HL-60 (cell line): ENCODE measurements at regions not wholly inside any gene's neighbourhood (a gene's known extent, or its start where the extent isn't known, plus 50 kb on each side); places are given as distances from the start of the nearest gene placed in this dataset.

Experiments
- POLR2AphosphoS5 ChIP-seq: IDR thresholded peaks from 2 replicates; pipeline ENCODE4 v1.6.1; 2012; ENCODE audit warnings: low read depth
- REST ChIP-seq: IDR thresholded peaks from 2 replicates; pipeline ENCODE4 v1.6.1; 2012; ENCODE audit warnings: low read depth; ENCODE audit not compliant: insufficient replicate concordance
- TF ChIP-seq, protein P1 (sequence below): IDR thresholded peaks from one replicate; pipeline ENCODE4 v1.5.1; 2011; ENCODE audit warnings: low read length, control low read depth, inconsistent platforms; ENCODE audit not compliant: insufficient read depth

- no peak for TF ChIP-seq POLR2AphosphoS5
- TF ChIP-seq, protein P1, sequence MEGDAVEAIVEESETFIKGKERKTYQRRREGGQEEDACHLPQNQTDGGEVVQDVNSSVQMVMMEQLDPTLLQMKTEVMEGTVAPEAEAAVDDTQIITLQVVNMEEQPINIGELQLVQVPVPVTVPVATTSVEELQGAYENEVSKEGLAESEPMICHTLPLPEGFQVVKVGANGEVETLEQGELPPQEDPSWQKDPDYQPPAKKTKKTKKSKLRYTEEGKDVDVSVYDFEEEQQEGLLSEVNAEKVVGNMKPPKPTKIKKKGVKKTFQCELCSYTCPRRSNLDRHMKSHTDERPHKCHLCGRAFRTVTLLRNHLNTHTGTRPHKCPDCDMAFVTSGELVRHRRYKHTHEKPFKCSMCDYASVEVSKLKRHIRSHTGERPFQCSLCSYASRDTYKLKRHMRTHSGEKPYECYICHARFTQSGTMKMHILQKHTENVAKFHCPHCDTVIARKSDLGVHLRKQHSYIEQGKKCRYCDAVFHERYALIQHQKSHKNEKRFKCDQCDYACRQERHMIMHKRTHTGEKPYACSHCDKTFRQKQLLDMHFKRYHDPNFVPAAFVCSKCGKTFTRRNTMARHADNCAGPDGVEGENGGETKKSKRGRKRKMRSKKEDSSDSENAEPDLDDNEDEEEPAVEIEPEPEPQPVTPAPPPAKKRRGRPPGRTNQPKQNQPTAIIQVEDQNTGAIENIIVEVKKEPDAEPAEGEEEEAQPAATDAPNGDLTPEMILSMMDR = no peak
- no peak for TF ChIP-seq REST
Observed at GRCh38 chr3:144585953-144586352, 614.3 kb downstream of the DIPK2A start.
